Lung (tissue), 11 donors: ENCODE measurements at regions not wholly inside any gene's neighbourhood (a gene's known extent, or its start where the extent isn't known, plus 50 kb on each side); places are given as distances from the start of the nearest gene placed in this dataset.
"Not testable (repeated sequence)": the region's sequence is repeated elsewhere in the genome, so short reads cannot be mapped to it uniquely, and the experiment has no call there.

Experiments
- ATAC-seq: fragments of 200-7000 bp; cut with Tn5 transposase; one replicate; pipeline ENCODE4 v1.9.1; 2020; ENCODE audit warnings: moderate number of reproducible peaks; ENCODE audit not compliant: insufficient read depth, low FRiP score
- DNase-seq, 3 donors: peaks; one replicate each; pipeline ENCODE4 v3.0.0-alpha.2; 2013 to 2017
- H3K27ac ChIP-seq, 2 donors: one replicate each; pipeline ENCODE4 v1.5.1; 2013; ENCODE audit warnings: mild to moderate bottlenecking in 2 of 2, moderate library complexity in 2 of 2, control low read depth in 1 of 2, inconsistent platforms in 1 of 2, low read depth in 1 of 2, low read length in 1 of 2
- H3K27me3 ChIP-seq, 3 donors: one replicate each; pipeline ENCODE4 v1.5.1; 2013; ENCODE audit warnings: low read length in 2 of 3; ENCODE audit not compliant: control insufficient read depth in 3 of 3, insufficient read depth in 3 of 3
- H3K36me3 ChIP-seq, 4 donors: one replicate each; pipeline ENCODE4 v1.5.1; 2013; ENCODE audit warnings: low read length in 4 of 4, mild to moderate bottlenecking in 1 of 4, moderate library complexity in 1 of 4; ENCODE audit not compliant: control insufficient read depth in 4 of 4, insufficient read depth in 4 of 4
- H3K4me1 ChIP-seq, 5 donors: one replicate each; pipeline ENCODE4 v1.5.1; 2013; ENCODE audit warnings: low read length in 5 of 5, mild to moderate bottlenecking in 2 of 5, moderate library complexity in 1 of 5; ENCODE audit not compliant: control insufficient read depth in 5 of 5, insufficient read depth in 5 of 5
- H3K4me3 ChIP-seq: one replicate; pipeline ENCODE4 v1.5.1; 2013; ENCODE audit warnings: mild to moderate bottlenecking, control low read depth, moderate library complexity
- H3K9ac ChIP-seq, 2 donors: one replicate each; pipeline ENCODE4 v1.5.1; 2013; ENCODE audit warnings: low read length in 2 of 2, control low read depth in 1 of 2; ENCODE audit not compliant: insufficient read depth in 1 of 2
- H3K9me3 ChIP-seq, 4 donors: one replicate each; pipeline ENCODE4 v1.5.1; 2013; ENCODE audit warnings: low read length in 3 of 4, mild to moderate bottlenecking in 1 of 4, moderate library complexity in 1 of 4; ENCODE audit not compliant: control insufficient read depth in 4 of 4, insufficient read depth in 3 of 4
- CTCF ChIP-seq: IDR thresholded peaks from 2 replicates; pipeline ENCODE4 v1.5.1; 2012; ENCODE audit warnings: mild to moderate bottlenecking; ENCODE audit errors: control extremely low read depth, extremely low read depth
- WGBS, 2 donors: extraction: QIAGEN DNeasy Blood & Tissue Kit; methylation state at CpG; one replicate each; pipeline ENCODE4 v1.1.7; 2013; 5-methylcytosine and 5-hydroxymethylcytosine counted together
- donor health status: control.
- donor health status: control.
- donor health status: Bipolar disorder and iron deficiency.
- donor health status: healthy.
- donor health status: DM: yes; HTN: yes; CAD: no.

GRCh38 chr12:85424581-85425348, 144.7 kb downstream of the ALX1 start:
- Histone ChIP-seq H3K9me3 (no peaks in the 10 kb centered on the region), H3K27me3 (no peaks in the 10 kb centered on the region), H3K36me3 (no peaks in the 10 kb centered on the region), H3K4me1 (peaks cover 0 to 11% (median 0%) of the 10 kb centered on the region in 5 donors), H3K9ac (no peak overlapping the region), H3K4me3 (no peak overlapping the region), H3K27ac (no peak overlapping the region)
- WGBS, 2 donors = 46 to 59% methylated on average over 10 of the region's 10 CpGs
- DNase-seq = peak; percentile 15 to 59 (median 58)
- no peak for ATAC-seq
- no peak for TF ChIP-seq CTCF

DNA sequence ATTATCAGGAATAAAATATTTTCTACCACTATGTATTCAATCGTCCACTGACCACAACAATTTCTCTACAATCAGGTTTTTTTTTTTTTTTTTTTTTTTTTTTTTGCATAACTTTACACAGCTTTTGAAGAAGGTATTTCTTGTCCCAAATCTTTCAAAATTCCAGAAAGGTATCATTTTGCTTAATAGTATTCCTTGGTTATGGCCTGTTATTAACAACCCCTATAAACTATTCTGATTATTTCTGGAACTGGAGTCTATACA, 145.3 kb downstream of the ALX1 start:
- Histone ChIP-seq H3K27ac (no peak overlapping the region), H3K9me3 (no peaks in the 10 kb centered on the region), H3K27me3 (no peaks in the 10 kb centered on the region), H3K9ac (no peak overlapping the region), H3K4me1 (peaks cover 0 to 8% (median 0%) of the 10 kb centered on the region in 5 donors), H3K4me3 (no peak overlapping the region), H3K36me3 (no peaks in the 10 kb centered on the region)
- ATAC-seq = no peak
- 25 to 43% methylated on average over 1 of the region's 1 CpG for WGBS, 2 donors
- TF ChIP-seq CTCF = no peak
- peak in 1 of 3 donors; percentile 20 for DNase-seq

- TF ChIP-seq CTCF = no peak
- Histone ChIP-seq H3K36me3 (no peaks in the 10 kb centered on the region), H3K9ac (no peak overlapping the region), H3K9me3 (no peaks in the 10 kb centered on the region), H3K27ac (no peak overlapping the region), H3K4me1 (peaks cover 0 to 3% (median 0%) of the 10 kb centered on the region in 5 donors), H3K27me3 (no peaks in the 10 kb centered on the region), H3K4me3 (no peak overlapping the region)
- ATAC-seq (no peak), DNase-seq (no peak)
- WGBS, 2 donors = 56 to 78% methylated on average over 4 of the region's 4 CpGs
Observed at GRCh38 chr12:85425926-85426325, 145.9 kb downstream of the ALX1 start.

DNA sequence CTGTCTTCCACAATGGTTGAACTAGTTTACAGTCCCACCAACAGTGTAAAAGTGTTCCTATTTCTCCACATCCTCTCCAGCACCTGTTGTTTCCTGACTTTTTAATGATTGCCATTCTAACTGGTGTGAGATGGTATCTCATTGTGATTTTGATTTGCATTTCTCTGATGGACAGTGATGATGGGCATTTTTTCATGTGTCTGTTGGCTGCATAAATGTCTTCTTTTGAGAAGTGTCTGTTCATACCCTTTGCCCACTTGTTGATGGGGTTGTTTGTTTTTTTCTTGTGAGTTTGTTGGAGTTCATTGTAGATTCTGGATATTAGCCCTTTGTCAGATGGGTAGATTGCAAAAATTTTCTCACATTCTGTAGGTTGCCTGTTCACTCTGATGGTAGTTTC, 153.1 kb downstream of the ALX1 start:
- ATAC-seq, H3K9me3 ChIP-seq, H3K4me3 ChIP-seq, DNase-seq, H3K27ac ChIP-seq, H3K27me3 ChIP-seq, H3K4me1 ChIP-seq, H3K9ac ChIP-seq, H3K36me3 ChIP-seq: not testable (repeated sequence)
